ENCODE measurements at regions not wholly inside any gene's neighbourhood (a gene's known extent, or its start where the extent isn't known, plus 50 kb on each side); places are given as distances from the start of the nearest gene placed in this dataset.

DNA sequence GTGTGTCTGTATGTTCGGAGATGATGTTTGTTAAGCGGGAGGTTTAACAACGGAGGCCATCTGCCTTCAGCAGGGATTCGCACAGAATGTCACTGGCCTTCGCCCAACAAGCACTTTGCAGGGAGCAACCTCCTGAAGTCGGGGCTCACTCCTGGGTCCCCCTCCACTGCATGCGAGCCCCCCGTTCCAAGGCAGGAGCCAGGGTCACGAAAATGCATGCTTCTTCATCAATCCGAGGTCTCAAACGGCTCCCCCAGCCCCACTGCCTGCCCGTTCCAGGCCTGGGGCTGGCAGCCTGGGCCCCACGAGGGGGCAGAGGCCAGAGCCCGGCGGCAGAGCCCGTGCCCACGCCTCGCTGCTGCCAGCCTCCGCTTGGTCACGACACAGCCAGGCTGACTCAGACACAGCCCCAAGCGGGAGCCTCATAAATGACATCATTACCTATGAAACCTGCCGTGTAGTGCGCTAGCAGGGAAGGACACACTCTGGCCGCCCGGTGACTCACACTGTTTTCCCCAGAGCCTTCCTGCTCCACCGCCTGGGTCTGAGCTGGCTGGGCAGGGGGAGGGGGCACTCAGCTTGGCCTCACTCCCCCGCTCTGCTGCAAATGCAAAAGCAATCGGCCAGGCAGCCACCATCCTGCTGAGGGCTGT is 169.5 kb upstream of the RTL1 start:
- TF ChIP-seq, protein P1, sequence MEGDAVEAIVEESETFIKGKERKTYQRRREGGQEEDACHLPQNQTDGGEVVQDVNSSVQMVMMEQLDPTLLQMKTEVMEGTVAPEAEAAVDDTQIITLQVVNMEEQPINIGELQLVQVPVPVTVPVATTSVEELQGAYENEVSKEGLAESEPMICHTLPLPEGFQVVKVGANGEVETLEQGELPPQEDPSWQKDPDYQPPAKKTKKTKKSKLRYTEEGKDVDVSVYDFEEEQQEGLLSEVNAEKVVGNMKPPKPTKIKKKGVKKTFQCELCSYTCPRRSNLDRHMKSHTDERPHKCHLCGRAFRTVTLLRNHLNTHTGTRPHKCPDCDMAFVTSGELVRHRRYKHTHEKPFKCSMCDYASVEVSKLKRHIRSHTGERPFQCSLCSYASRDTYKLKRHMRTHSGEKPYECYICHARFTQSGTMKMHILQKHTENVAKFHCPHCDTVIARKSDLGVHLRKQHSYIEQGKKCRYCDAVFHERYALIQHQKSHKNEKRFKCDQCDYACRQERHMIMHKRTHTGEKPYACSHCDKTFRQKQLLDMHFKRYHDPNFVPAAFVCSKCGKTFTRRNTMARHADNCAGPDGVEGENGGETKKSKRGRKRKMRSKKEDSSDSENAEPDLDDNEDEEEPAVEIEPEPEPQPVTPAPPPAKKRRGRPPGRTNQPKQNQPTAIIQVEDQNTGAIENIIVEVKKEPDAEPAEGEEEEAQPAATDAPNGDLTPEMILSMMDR (IDR thresholded peaks at IDR 0.05; ENCODE audit: low read depth, low read length), result no peak
- H3K4me3 ChIP-seq (ENCODE audit: low read depth, low read length), result no peak overlapping the region

DNA sequence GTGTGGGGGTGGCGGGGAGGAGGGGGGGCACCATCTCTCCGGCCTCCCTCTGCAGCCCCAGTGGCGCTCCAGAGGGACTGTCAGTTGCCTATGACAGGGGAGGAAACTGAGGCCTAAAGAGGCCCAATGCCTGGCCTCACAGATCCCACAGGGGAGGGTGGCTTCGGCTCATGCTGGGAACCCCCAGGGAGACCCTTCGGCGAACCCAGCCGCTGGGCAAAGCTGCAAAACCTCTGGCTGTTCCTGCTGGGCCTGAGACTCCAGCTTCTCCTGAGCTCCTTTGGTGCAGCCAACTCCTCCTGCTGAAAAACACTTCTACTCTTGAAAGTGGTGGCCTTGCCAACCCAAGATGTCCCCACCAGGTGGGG is 170.1 kb upstream of the RTL1 start:
- TF ChIP-seq, protein P1 (IDR thresholded peaks at IDR 0.05; ENCODE audit: low read depth, low read length), result no peak
- no peak overlapping the region for H3K4me3 ChIP-seq (ENCODE audit: low read depth, low read length)

DNA sequence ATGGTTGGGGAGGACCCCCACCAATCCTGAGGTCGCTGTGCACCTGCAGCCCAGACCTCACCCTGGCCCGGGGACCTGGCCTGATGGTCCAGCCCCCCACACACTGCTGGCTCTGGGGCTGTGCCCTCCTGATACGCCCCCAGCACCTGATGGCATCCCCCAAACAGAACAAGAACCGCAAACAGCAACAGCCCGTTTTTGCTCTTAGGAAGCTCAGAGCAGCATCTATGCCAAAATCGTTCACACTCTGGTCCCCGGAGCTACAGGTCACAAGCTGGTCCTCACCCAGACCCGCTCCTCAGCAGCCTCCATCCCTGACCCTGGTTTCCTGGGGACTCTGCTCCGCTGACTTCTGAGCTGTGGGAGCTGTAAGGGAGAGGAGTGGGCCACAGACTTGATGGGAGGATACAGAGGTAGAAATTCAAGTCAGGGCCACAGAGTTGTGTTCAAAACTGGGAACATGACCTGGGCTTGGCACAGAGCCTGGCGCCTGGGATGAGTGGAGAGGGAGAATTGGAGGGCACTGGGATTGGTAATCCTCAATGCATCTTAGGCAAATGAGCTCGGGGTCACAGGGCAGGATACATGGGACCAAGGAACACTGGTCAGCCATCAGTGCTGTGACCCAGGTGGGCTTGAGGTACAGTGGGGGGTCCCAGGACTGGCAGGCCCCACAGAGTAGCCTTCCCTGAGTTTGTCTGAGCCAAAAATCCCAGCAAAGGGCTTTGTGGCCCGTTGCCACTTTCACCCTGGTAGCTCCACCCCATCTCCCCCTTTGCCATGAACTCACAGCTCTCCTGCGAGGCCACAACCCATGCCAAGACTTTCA is 170.9 kb upstream of the RTL1 start:
- TF ChIP-seq, protein P1 (IDR thresholded peaks at IDR 0.05; ENCODE audit: low read depth, low read length), result no peak
- H3K4me3 ChIP-seq (ENCODE audit: low read depth, low read length), result no peak overlapping the region

DNA sequence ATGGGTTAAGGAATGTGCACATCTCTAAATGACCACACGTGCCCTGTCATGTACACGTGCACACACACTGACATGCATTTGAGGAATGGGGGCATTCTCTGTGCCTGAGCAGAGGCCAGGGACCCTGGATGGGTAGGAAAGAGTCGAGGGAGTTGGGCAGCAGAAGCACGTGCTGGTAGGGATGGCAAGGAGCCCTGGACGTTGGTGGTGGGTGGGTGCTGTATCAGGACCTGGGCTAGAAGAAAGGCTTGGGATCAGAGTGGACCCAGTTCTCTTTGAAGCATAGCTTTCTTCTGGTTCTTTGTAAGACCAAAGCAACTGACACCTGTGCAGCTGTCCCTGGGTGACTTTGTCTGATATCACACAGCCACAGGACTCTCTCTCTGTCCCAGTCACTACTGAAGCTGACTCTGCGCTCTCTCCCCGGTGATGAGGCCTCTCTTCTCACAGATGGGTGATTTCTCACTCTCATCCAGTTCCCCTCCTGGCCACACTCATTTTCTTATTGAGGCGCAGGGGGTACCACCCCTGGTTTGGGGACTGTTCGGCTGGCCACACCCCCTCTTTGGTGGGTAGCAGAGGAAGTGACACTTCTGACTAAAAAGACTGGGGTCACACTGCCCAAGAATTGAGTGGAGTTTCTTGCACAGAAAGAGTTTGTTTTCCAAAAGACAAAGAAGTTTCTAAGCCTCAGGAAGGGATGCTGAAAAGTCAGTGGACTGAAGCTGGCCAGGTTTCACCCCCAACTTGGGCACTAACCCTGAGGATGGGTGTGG is 171.7 kb upstream of the RTL1 start:
- H3K4me3 ChIP-seq (ENCODE audit: low read depth, low read length), result no peak overlapping the region
- TF ChIP-seq, protein P1 (IDR thresholded peaks at IDR 0.05; ENCODE audit: low read depth, low read length), result no peak

DNA sequence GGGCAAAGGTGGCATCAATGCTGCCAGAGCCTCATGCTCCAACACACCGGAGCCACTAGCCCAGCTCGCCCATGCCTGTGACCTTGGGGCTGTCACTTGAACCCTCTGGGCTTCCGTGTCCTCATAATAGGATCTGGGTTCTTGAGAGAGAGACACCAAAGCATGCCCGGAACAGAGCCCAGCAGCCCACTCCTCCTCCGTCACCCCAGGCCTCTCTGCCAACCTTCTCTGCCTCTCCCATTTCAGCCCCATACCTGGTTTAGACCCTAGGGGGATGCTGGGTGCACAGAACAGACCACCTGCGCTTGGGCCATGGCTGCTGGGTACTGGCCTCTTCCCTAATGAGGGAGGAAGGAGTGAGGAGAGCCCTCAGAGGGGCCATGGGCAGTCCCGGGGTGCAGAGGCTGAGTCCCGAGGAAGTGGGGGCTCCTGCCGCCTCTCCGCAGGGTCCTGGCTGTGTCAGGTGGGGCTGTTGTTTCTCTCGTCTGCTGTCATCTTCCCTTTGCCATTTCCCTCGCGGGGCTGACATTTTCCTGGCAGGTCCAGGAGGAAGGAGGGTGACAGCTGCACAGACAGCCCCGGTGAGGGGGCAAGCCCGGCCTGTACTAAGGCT is 172.4 kb upstream of the RTL1 start:
- TF ChIP-seq, protein P1 (IDR thresholded peaks at IDR 0.05; ENCODE audit: low read depth, low read length), result no peak
- H3K4me3 ChIP-seq (ENCODE audit: low read depth, low read length), result no peak overlapping the region

DNA sequence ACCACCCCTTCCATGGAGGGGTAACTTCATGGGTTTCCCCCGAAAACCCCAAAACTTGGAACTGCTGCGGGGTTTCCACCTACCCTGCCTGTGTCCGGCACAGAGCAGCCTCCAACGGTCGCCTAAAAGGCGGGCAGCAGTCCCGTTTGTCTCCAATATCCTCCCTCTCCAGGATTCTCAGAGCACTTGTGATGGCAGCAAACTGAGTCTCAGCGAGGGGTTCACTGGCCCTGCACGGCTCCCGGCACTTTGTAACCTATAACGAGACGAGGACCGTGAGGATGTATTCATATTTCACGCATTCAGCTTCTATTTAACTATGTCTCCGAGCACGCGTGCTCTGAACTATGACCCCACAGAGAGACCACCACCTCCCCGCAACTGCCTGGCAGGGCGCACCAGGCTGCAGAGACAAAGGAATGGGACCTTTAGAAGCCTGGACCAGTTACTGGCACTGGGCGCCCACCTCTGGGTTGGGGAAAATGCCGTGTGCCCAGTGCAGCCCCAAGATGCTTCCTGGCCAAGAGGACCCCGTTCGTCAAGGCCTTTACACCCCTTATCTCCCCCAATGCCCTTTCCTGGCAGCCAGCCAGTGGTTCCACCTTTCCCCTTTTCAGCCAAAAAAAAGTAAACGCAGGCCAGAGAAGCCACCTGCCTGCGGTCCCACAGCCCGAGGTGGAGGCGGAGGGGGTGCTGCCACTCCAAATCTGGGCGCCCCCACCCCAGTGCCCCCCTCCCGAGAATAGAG is 173.1 kb upstream of the RTL1 start:
- TF ChIP-seq, protein P1 (IDR thresholded peaks at IDR 0.05; ENCODE audit: low read depth, low read length), result no peak
- H3K4me3 ChIP-seq (ENCODE audit: low read depth, low read length), result no peak overlapping the region
